ENCODE measurements at regions not wholly inside any gene's neighbourhood (a gene's known extent, or its start where the extent isn't known, plus 50 kb on each side); places are given as distances from the start of the nearest gene placed in this dataset.
A peak's percentile ranks its signal among the peaks of the same experiment; 100 is the strongest.

GRCh38 chr2:62304429-62305417 lies 108.8 kb downstream of the B3GNT2 start:
- TSS peak; percentile 92 for BruUV-seq (replicated peaks)
- H3K9me3 ChIP-seq (replicated peaks; ENCODE audit: control insufficient read depth, insufficient read depth, low read depth, low read length): no peaks in the 10 kb centered on the region
- peaks cover 20% of the 10 kb centered on the region for H3K36me3 ChIP-seq (ENCODE audit: control insufficient read depth, insufficient read depth, low read length)
- peak overlapping the region; percentile 97 for H3K27ac ChIP-seq (ENCODE audit: extremely low read depth, low read depth, low read length)
- peak; percentile 84 for ATAC-seq
- 6% methylated on average over 13 of the region's 13 CpGs for WGBS (ENCODE audit: insufficient coverage, low coverage, missing lambda C conversion rate)
- ChIA-PET POLR2A (interaction anchor here (0.6 to 2.0 kb wide), 4 partner anchors 9 to 116 kb away, joined by 3 to 6 read pairs (median 5); no protein-coding TSS in a partner anchor), CTCF (ENCODE audit: low intra/inter-chr PET ratio) (no interaction called here)
- 0 out of 2 replicates have a peak, but pooled peaks cover 3% of the 10 kb centered on the region for H4K20me1 ChIP-seq (replicated peaks; ENCODE audit: control insufficient read depth, insufficient read depth, low read length)
- FAIRE-seq: peak; percentile 97
- no peaks in the 10 kb centered on the region for H3K9me1 ChIP-seq (ENCODE audit: control insufficient read depth, insufficient read depth, low read length)
- peaks cover 51 to 75% of the 10 kb centered on the region in 2 experiments for H3K4me1 ChIP-seq (replicated peaks in 1 of 2; ENCODE audit: control insufficient read depth in 2 of 2, insufficient read depth in 2 of 2, low read length in 2 of 2)
- in situ Hi-C loops (cut with MboI) (loop anchor here (10.0 kb wide), 1 partner anchor 300 kb away; no protein-coding TSS in a partner anchor), intact Hi-C loops (cut with micrococcal nuclease) (no loop called here)
- peaks cover 57% of the 10 kb centered on the region for H3K79me2 ChIP-seq (ENCODE audit: control insufficient read depth, insufficient read depth, low read length)
- no peak overlapping the region for H3K4me3 ChIP-seq
- H3K4me2 ChIP-seq (ENCODE audit: insufficient read depth, low read length): peak overlapping the region; percentile 70
- peak overlapping the region; percentile 73 for H2AFZ ChIP-seq (ENCODE audit: low read depth, low read length)
- no peaks in the 10 kb centered on the region; a peak in 1 of 5 replicates for H3K27me3 ChIP-seq (ENCODE audit: control insufficient read depth in 2 of 2, insufficient read depth in 2 of 2, low read length in 2 of 2)
- H3K9ac ChIP-seq (ENCODE audit: insufficient read depth in 1 of 2, low read depth in 2 of 2, low read length in 2 of 2): peak overlapping the region; percentile 72 to 74; a peak in 3 of 4 replicates
- peak; percentile 70 to 96 (median 86) for DNase-seq (ENCODE audit: extremely low read depth in 1 of 4, low spot score in 3 of 4)
- TF ChIP-seq ZNF282 (CRISPR knock-in tag; IDR thresholded peaks at IDR 0.05) (no peak), IRF1 (CRISPR knock-in tag; IDR thresholded peaks at IDR 0.05; ENCODE audit: borderline replicate concordance) (no peak), HDAC1 (IDR thresholded peaks at IDR 0.05) (peak in 1 of 2 experiments; percentile 36; a peak in 1 of 4 replicates), ZNF143 (CRISPR knock-in tag; IDR thresholded peaks at IDR 0.05) (0 out of 2 replicates have a peak, but pooled peaks have one; percentile 42), ZNF696 (CRISPR knock-in tag; conservative IDR thresholded peaks at IDR 0.05) (no peak), ZBTB7A (IDR thresholded peaks at IDR 0.05; ENCODE audit: borderline replicate concordance, control insufficient read depth, low read depth, low read length) (no peak), ZNF318 (IDR thresholded peaks at IDR 0.05; ENCODE audit: borderline replicate concordance in 1 of 2, low read depth in 1 of 2) (no peak), MXD1 (CRISPR knock-in tag; IDR thresholded peaks at IDR 0.05; ENCODE audit: borderline replicate concordance, poor library complexity, severe bottlenecking) (no peak), HEY1 (CRISPR knock-in tag; IDR thresholded peaks at IDR 0.05; ENCODE audit: borderline replicate concordance) (no peak)
